ENCODE measurements at regions not wholly inside any gene's neighbourhood (a gene's known extent, or its start where the extent isn't known, plus 50 kb on each side); places are given as distances from the start of the nearest gene placed in this dataset.

DNA sequence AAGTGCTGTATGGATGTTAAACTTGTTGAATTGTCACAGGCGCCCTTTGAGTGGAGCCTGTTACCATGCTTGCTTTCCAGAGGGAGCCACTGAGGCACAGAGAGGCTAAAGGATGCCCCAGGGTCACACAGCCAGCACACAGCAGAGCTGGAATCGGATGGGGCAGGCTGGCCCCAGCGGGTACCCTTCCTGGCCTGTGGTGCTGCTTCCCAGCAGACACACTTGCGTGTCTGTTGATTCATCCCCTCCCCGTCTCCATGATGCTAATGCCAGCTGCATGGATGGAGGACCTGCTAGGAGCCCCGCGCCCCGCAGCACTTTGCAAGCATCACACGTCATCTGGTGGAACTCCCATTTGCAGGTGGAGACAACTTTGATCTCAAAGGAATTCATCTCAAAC, 52.4 kb upstream of the SHISAL1 start:
- no peak for TF ChIP-seq RFX5 (IDR thresholded peaks at IDR 0.05; ENCODE audit: low read length)
- TF ChIP-seq, protein P1, sequence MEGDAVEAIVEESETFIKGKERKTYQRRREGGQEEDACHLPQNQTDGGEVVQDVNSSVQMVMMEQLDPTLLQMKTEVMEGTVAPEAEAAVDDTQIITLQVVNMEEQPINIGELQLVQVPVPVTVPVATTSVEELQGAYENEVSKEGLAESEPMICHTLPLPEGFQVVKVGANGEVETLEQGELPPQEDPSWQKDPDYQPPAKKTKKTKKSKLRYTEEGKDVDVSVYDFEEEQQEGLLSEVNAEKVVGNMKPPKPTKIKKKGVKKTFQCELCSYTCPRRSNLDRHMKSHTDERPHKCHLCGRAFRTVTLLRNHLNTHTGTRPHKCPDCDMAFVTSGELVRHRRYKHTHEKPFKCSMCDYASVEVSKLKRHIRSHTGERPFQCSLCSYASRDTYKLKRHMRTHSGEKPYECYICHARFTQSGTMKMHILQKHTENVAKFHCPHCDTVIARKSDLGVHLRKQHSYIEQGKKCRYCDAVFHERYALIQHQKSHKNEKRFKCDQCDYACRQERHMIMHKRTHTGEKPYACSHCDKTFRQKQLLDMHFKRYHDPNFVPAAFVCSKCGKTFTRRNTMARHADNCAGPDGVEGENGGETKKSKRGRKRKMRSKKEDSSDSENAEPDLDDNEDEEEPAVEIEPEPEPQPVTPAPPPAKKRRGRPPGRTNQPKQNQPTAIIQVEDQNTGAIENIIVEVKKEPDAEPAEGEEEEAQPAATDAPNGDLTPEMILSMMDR (IDR thresholded peaks at IDR 0.05), result no peak
- no peak for TF ChIP-seq POLR2AphosphoS5 (IDR thresholded peaks at IDR 0.05; ENCODE audit: low read depth, low read length)
- TF ChIP-seq, protein P2, sequence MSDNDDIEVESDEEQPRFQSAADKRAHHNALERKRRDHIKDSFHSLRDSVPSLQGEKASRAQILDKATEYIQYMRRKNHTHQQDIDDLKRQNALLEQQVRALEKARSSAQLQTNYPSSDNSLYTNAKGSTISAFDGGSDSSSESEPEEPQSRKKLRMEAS (IDR thresholded peaks at IDR 0.05; ENCODE audit: low read depth), result no peak

All from SK-N-SH (cell line).